ENCODE measurements at regions not wholly inside any gene's neighbourhood (a gene's known extent, or its start where the extent isn't known, plus 50 kb on each side); places are given as distances from the start of the nearest gene placed in this dataset.

- no peak for DNase-seq (ENCODE audit: extremely low spot score)
- Histone ChIP-seq H3K27ac (ENCODE audit: low read depth) (no peak overlapping the region), H3K4me3 (ENCODE audit: low read depth, low read length) (no peak overlapping the region), H3K4me1 (ENCODE audit: insufficient read depth) (no peaks in the 10 kb centered on the region), H3K36me3 (ENCODE audit: insufficient read depth) (no peaks in the 10 kb centered on the region)
Measured at GRCh38 chr6:113736978-113737377, 120.2 kb upstream of the MARCKS start.

GRCh38 chr6:113739041-113739655, 118.0 kb upstream of the MARCKS start:
- Histone ChIP-seq H3K36me3 (ENCODE audit: insufficient read depth) (no peaks in the 10 kb centered on the region), H3K4me3 (ENCODE audit: low read depth, low read length) (no peak overlapping the region), H3K27ac (ENCODE audit: low read depth) (no peak overlapping the region), H3K4me1 (ENCODE audit: insufficient read depth) (no peaks in the 10 kb centered on the region)
- no peak for DNase-seq (ENCODE audit: extremely low spot score)
- 92% methylated on average over 4 of the region's 4 CpGs for WGBS

GRCh38 chr6:113741651-113742050, 115.5 kb upstream of the MARCKS start:
- no peak for DNase-seq (ENCODE audit: extremely low spot score)
- H3K4me1 ChIP-seq (ENCODE audit: insufficient read depth): no peaks in the 10 kb centered on the region

GRCh38 chr6:113742342-113742741, 114.8 kb upstream of the MARCKS start:
- no peak for DNase-seq (ENCODE audit: extremely low spot score)
- Histone ChIP-seq H3K4me1 (ENCODE audit: insufficient read depth) (no peaks in the 10 kb centered on the region), H3K27ac (ENCODE audit: low read depth) (no peak overlapping the region), H3K4me3 (ENCODE audit: low read depth, low read length) (no peak overlapping the region), H3K36me3 (ENCODE audit: insufficient read depth) (no peaks in the 10 kb centered on the region)
- 83% methylated on average over 4 of the region's 4 CpGs for WGBS

More at GRCh38 chr6:113741651-113742050, 115.5 kb upstream of the MARCKS start:
- Histone ChIP-seq H3K4me3 (ENCODE audit: low read depth, low read length) (no peak overlapping the region), H3K27ac (ENCODE audit: low read depth) (no peak overlapping the region), H3K36me3 (ENCODE audit: insufficient read depth) (no peaks in the 10 kb centered on the region)

GRCh38 chr6:113744861-113745260, 112.3 kb upstream of the MARCKS start:
- WGBS: 77% methylated on average over 3 of the region's 3 CpGs
- DNase-seq (ENCODE audit: extremely low spot score): no peak
- no peak overlapping the region for H3K27ac ChIP-seq (ENCODE audit: low read depth)
- H3K4me3 ChIP-seq (ENCODE audit: low read depth, low read length): no peak overlapping the region
- no peaks in the 10 kb centered on the region for H3K36me3 ChIP-seq (ENCODE audit: insufficient read depth)
- no peaks in the 10 kb centered on the region for H3K4me1 ChIP-seq (ENCODE audit: insufficient read depth)

GRCh38 chr6:113750151-113750855, 106.8 kb upstream of the MARCKS start:
- WGBS: 55% methylated on average over 1 of the region's 1 CpG
- H3K27ac ChIP-seq (ENCODE audit: low read depth): no peak overlapping the region
- H3K4me3 ChIP-seq (ENCODE audit: low read depth, low read length): no peak overlapping the region
- no peaks in the 10 kb centered on the region for H3K36me3 ChIP-seq (ENCODE audit: insufficient read depth)
- no peak for DNase-seq (ENCODE audit: extremely low spot score)
- H3K4me1 ChIP-seq (ENCODE audit: insufficient read depth): no peaks in the 10 kb centered on the region

GRCh38 chr6:113754291-113754690, 102.9 kb upstream of the MARCKS start:
- H3K36me3 ChIP-seq (ENCODE audit: insufficient read depth): no peaks in the 10 kb centered on the region
- H3K4me1 ChIP-seq (ENCODE audit: insufficient read depth): no peaks in the 10 kb centered on the region
- H3K27ac ChIP-seq (ENCODE audit: low read depth): no peak overlapping the region
- 84% methylated on average over 1 of the region's 1 CpG for WGBS
- no peak overlapping the region for H3K4me3 ChIP-seq (ENCODE audit: low read depth, low read length)
- no peak for DNase-seq (ENCODE audit: extremely low spot score)

GRCh38 chr6:113755449-113756289, 101.5 kb upstream of the MARCKS start:
- Histone ChIP-seq H3K36me3 (ENCODE audit: insufficient read depth) (no peaks in the 10 kb centered on the region), H3K27ac (ENCODE audit: low read depth) (no peak overlapping the region), H3K4me1 (ENCODE audit: insufficient read depth) (no peaks in the 10 kb centered on the region), H3K4me3 (ENCODE audit: low read depth, low read length) (no peak overlapping the region)
- no peak for DNase-seq (ENCODE audit: extremely low spot score)
- WGBS: 92% methylated on average over 4 of the region's 4 CpGs

- H3K36me3 ChIP-seq (ENCODE audit: insufficient read depth): no peaks in the 10 kb centered on the region
- no peak overlapping the region for H3K27ac ChIP-seq (ENCODE audit: low read depth)
- 96% methylated on average over 2 of the region's 2 CpGs for WGBS
- no peak overlapping the region for H3K4me3 ChIP-seq (ENCODE audit: low read depth, low read length)
- DNase-seq (ENCODE audit: extremely low spot score): no peak
- no peaks in the 10 kb centered on the region for H3K4me1 ChIP-seq (ENCODE audit: insufficient read depth)
Measured at GRCh38 chr6:113756290-113756665, 100.9 kb upstream of the MARCKS start.

GRCh38 chr6:113758214-113758613, 98.9 kb upstream of the MARCKS start:
- Histone ChIP-seq H3K4me1 (ENCODE audit: insufficient read depth) (no peaks in the 10 kb centered on the region), H3K36me3 (ENCODE audit: insufficient read depth) (no peaks in the 10 kb centered on the region), H3K27ac (ENCODE audit: low read depth) (no peak overlapping the region), H3K4me3 (ENCODE audit: low read depth, low read length) (no peak overlapping the region)
- no peak for DNase-seq (ENCODE audit: extremely low spot score)
- 98% methylated on average over 7 of the region's 7 CpGs for WGBS

- DNase-seq (ENCODE audit: extremely low spot score): no peak
- H3K4me1 ChIP-seq (ENCODE audit: insufficient read depth): no peaks in the 10 kb centered on the region
- no peak overlapping the region for H3K4me3 ChIP-seq (ENCODE audit: low read depth, low read length)
- H3K36me3 ChIP-seq (ENCODE audit: insufficient read depth): no peaks in the 10 kb centered on the region
- H3K27ac ChIP-seq (ENCODE audit: low read depth): no peak overlapping the region
- WGBS: 80% methylated on average over 1 of the region's 1 CpG
Measured at GRCh38 chr6:113758826-113759574, 98.1 kb upstream of the MARCKS start.

GRCh38 chr6:113762641-113763040, 94.5 kb upstream of the MARCKS start:
- DNase-seq (ENCODE audit: extremely low spot score): no peak
- Histone ChIP-seq H3K4me3 (ENCODE audit: low read depth, low read length) (no peak overlapping the region), H3K36me3 (ENCODE audit: insufficient read depth) (no peaks in the 10 kb centered on the region), H3K4me1 (ENCODE audit: insufficient read depth) (no peaks in the 10 kb centered on the region), H3K27ac (ENCODE audit: low read depth) (no peak overlapping the region)
- 66% methylated on average over 2 of the region's 2 CpGs for WGBS

GRCh38 chr6:113763311-113763766, 93.8 kb upstream of the MARCKS start:
- Histone ChIP-seq H3K36me3 (ENCODE audit: insufficient read depth) (no peaks in the 10 kb centered on the region), H3K4me1 (ENCODE audit: insufficient read depth) (no peaks in the 10 kb centered on the region), H3K27ac (ENCODE audit: low read depth) (no peak overlapping the region), H3K4me3 (ENCODE audit: low read depth, low read length) (no peak overlapping the region)
- no peak for DNase-seq (ENCODE audit: extremely low spot score)
- WGBS: 84% methylated on average over 1 of the region's 1 CpG
